IMR-90 (cell line): ENCODE measurements at regions not wholly inside any gene's neighbourhood (a gene's known extent, or its start where the extent isn't known, plus 50 kb on each side); places are given as distances from the start of the nearest gene placed in this dataset.

Experiments
- ATAC-seq: fragments of 200-7000 bp; cut with Tn5 transposase; 2 replicates; pipeline ENCODE4 v1.9.1; 2020; ENCODE audit warnings: low read depth, mild to moderate bottlenecking, moderate library complexity
- BruUV-seq: library from RNA; stranded (reverse); fragments of 400-500 nt; replicated peaks from 2 replicates; lab custom pipeline; 2021; lab: Mats Ljungman, UMichigan
- CTCF ChIA-PET: fragments of 300-600 bp; formaldehyde crosslinking; extraction: SDS; loops from one replicate; lab custom pipeline; 2021; ENCODE audit warnings: antibody characterized with exemption; lab: Yijun Ruan, JAX
- POLR2A ChIA-PET: fragments of 300-600 bp; sonication (Branson Sonifier 250); formaldehyde crosslinking; loops from one replicate; lab custom pipeline; 2022; ENCODE audit warnings: antibody characterized with exemption; ENCODE audit not compliant: unreplicated experiment; lab: Charles Lee
- DNase-seq: peaks from one replicate; pipeline ENCODE4 v3.0.0; 2013
- H2AFZ ChIP-seq: replicated peaks from 2 replicates; pipeline ENCODE3; 2013; ENCODE audit warnings: low read length, mild to moderate bottlenecking; ENCODE audit not compliant: poor library complexity
- H2AK5ac ChIP-seq: 2 replicates; pipeline ENCODE4 v1.6.1; 2013; ENCODE audit warnings: low read depth, low read length, inconsistent platforms
- H2AK9ac ChIP-seq: replicated peaks from 2 replicates; pipeline ENCODE3; 2013; ENCODE audit warnings: mild to moderate bottlenecking, low read depth, low read length, moderate library complexity; ENCODE audit not compliant: poor library complexity
- H2BK120ac ChIP-seq: 2 replicates; pipeline ENCODE4 v1.6.1; 2013; ENCODE audit warnings: low read depth, low read length, inconsistent platforms
- H2BK15ac ChIP-seq: 3 replicates; pipeline ENCODE4 v1.6.1; 2013; ENCODE audit warnings: low read depth, low read length, inconsistent platforms
- H2BK20ac ChIP-seq: 2 replicates; pipeline ENCODE4 v1.6.1; 2013; ENCODE audit warnings: low read depth, mild to moderate bottlenecking, inconsistent platforms, low read length, moderate library complexity
- H2BK5ac ChIP-seq: 2 replicates; pipeline ENCODE4 v1.6.1; 2013; ENCODE audit warnings: mild to moderate bottlenecking, low read depth, low read length, inconsistent platforms; ENCODE audit not compliant: poor library complexity, severe bottlenecking
- H3K14ac ChIP-seq: replicated peaks from 2 replicates; pipeline ENCODE4 v1.6.1; 2013; ENCODE audit warnings: low read depth, low read length, inconsistent platforms
- H3K18ac ChIP-seq: 2 replicates; pipeline ENCODE4 v1.6.1; 2013; ENCODE audit warnings: low read depth, low read length, control low read depth
- H3K23ac ChIP-seq: 2 replicates; pipeline ENCODE4 v1.6.1; 2013; ENCODE audit warnings: low read depth, low read length, inconsistent platforms
- H3K27ac ChIP-seq: 2 replicates; pipeline ENCODE4 v1.5.1; 2013; ENCODE audit warnings: mild to moderate bottlenecking, control low read depth, low read length; ENCODE audit not compliant: insufficient read depth
- H3K27me3 ChIP-seq: 2 replicates; pipeline ENCODE4 v1.6.1; 2013; ENCODE audit warnings: low read length; ENCODE audit not compliant: control insufficient read depth, insufficient read depth
- H3K36me3 ChIP-seq: 2 replicates; pipeline ENCODE4 v1.6.1; 2013; ENCODE audit warnings: low read length, mixed read lengths; ENCODE audit not compliant: control insufficient read depth, insufficient read depth
- H3K4ac ChIP-seq: 2 replicates; pipeline ENCODE4 v1.6.1; 2013; ENCODE audit warnings: low read depth, low read length, inconsistent platforms
- H3K4me1 ChIP-seq: 2 replicates; pipeline ENCODE4 v1.6.1; 2013; ENCODE audit warnings: low read length, mixed read lengths; ENCODE audit not compliant: control insufficient read depth, insufficient read depth
- H3K4me2 ChIP-seq: 2 replicates; pipeline ENCODE4 v1.6.1; 2013; ENCODE audit warnings: low read depth, mild to moderate bottlenecking, control low read depth, low read length, moderate library complexity
- H3K4me3 ChIP-seq: 2 replicates; pipeline ENCODE4 v1.5.1; 2013; ENCODE audit warnings: low read depth, mild to moderate bottlenecking, control low read depth, low read length, moderate library complexity; ENCODE audit not compliant: insufficient read depth
- H3K56ac ChIP-seq: 2 replicates; pipeline ENCODE4 v1.6.1; 2013; ENCODE audit warnings: low read length, inconsistent platforms; ENCODE audit not compliant: insufficient read depth; ENCODE audit errors: extremely low read depth
- H3K79me1 ChIP-seq, 2 experiments: 2 replicates each; pipeline ENCODE4 v1.6.1; 2013; ENCODE audit warnings: low read length in 2 of 2, inconsistent platforms in 1 of 2, low read depth in 1 of 2
- H3K9ac ChIP-seq: 2 replicates; pipeline ENCODE4 v1.6.1; 2013; ENCODE audit warnings: low read depth, low read length, control low read depth
- H3K9me1 ChIP-seq: 2 replicates; pipeline ENCODE4 v1.6.1; 2013; ENCODE audit warnings: low read length, inconsistent platforms; ENCODE audit not compliant: insufficient read depth
- H3K9me3 ChIP-seq: 2 replicates; pipeline ENCODE4 v1.6.1; 2013; ENCODE audit warnings: low read length; ENCODE audit not compliant: control insufficient read depth, insufficient read depth
- H4K20me1 ChIP-seq: 2 replicates; pipeline ENCODE4 v1.6.1; 2013; ENCODE audit warnings: low read length, inconsistent platforms; ENCODE audit not compliant: insufficient read depth
- H4K5ac ChIP-seq: 2 replicates; pipeline ENCODE4 v1.6.1; 2013; ENCODE audit warnings: mild to moderate bottlenecking, low read depth, low read length, control low read depth
- H4K8ac ChIP-seq, 2 experiments: 2 replicates each; pipeline ENCODE4 v1.6.1; 2013; ENCODE audit warnings: low read depth in 2 of 2, low read length in 2 of 2, control low read depth in 1 of 2, inconsistent platforms in 1 of 2
- H4K91ac ChIP-seq: 2 replicates; pipeline ENCODE4 v1.6.1; 2013; ENCODE audit warnings: low read depth, low read length, inconsistent platforms; ENCODE audit not compliant: insufficient read depth
- CEBPB ChIP-seq: IDR thresholded peaks from 2 replicates; pipeline ENCODE4 v1.6.1; 2012; ENCODE audit warnings: low read depth, low read length, improper control_type of control experiment
- CHD1 ChIP-seq: IDR thresholded peaks from 2 replicates; pipeline ENCODE4 v1.6.1; 2012; ENCODE audit warnings: low read depth, low read length, improper control_type of control experiment
- CTCF ChIP-seq: conservative IDR thresholded peaks from 2 replicates; pipeline ENCODE4 v1.5.1; 2012; ENCODE audit warnings: mild to moderate bottlenecking, low read depth, low read length, improper control_type of control experiment
- MAFK ChIP-seq: IDR thresholded peaks from 2 replicates; pipeline ENCODE4 v1.6.1; 2012; ENCODE audit warnings: low read depth, low read length, improper control_type of control experiment
- MXI1 ChIP-seq: IDR thresholded peaks from 2 replicates; pipeline ENCODE4 v1.6.1; 2012; ENCODE audit warnings: low read depth, mild to moderate bottlenecking, low read length, moderate library complexity, borderline replicate concordance
- NFE2L2 ChIP-seq: fragments of 150-350 bp; IDR thresholded peaks from 2 replicates; pipeline ENCODE4 v1.6.1; 2016; ENCODE audit warnings: low read depth, mild to moderate bottlenecking, low read length
- RCOR1 ChIP-seq: IDR thresholded peaks from 2 replicates; pipeline ENCODE4 v1.6.1; 2012; ENCODE audit warnings: mild to moderate bottlenecking, low read length, improper control_type of control experiment; ENCODE audit not compliant: insufficient replicate concordance
- SMC3 ChIP-seq: fragments of 150-350 bp; IDR thresholded peaks from 2 replicates; pipeline ENCODE4 v1.6.1; 2016; ENCODE audit warnings: low read depth, mild to moderate bottlenecking, antibody characterized with exemption, low read length, moderate library complexity
- WGBS, 2 experiments: methylation state at CpG; one replicate each; pipeline versions ENCODE4 v1.1.5 to v1.1.7; 2013; ENCODE audit warnings: missing lambda C conversion rate in 2 of 2; ENCODE audit not compliant: insufficient read length in 1 of 2; ENCODE audit errors: extremely low coverage in 2 of 2; 5-methylcytosine and 5-hydroxymethylcytosine counted together
- dilution Hi-C: fragments of 300-500 bp; cut with HindIII; formaldehyde crosslinking; loops from one replicate; pipeline ENCODE4 v1.14.3; 2018; ENCODE audit warnings: low sequenced_read_pairs; ENCODE audit not compliant: unreplicated experiment
- in situ Hi-C: fragments of 300-500 bp; cut with MboI; formaldehyde crosslinking; loops from 3 replicates; pipeline ENCODE4 v1.14.3; 2019; ENCODE audit warnings: low sequenced_read_pairs, inconsistent platforms, mixed read lengths
- intact Hi-C: fragments of 100-400 bp; cut with micrococcal nuclease; formaldehyde crosslinking; loops from 2 replicates; pipeline ENCODE4 v1.10.0; 2022

GRCh38 chr5:34600118-34600493, 56.0 kb upstream of the RAI14 start:
- H4K5ac ChIP-seq: no peak overlapping the region
- no CpG with 5 or more reads among the region's 4 CpGs for WGBS, 2 experiments
- peak overlapping the region; percentile 49 for H2BK5ac ChIP-seq
- H3K4ac ChIP-seq: peak overlapping the region; percentile 82
- no peaks in the 10 kb centered on the region for H3K9me3 ChIP-seq
- ChIA-PET CTCF (no interaction called here), POLR2A (no interaction called here)
- H2BK120ac ChIP-seq: peak overlapping the region; percentile 96; the same call in 1 of the 2 replicates
- peak overlapping the region; percentile 23; the same call in 1 of the 2 replicates for H3K23ac ChIP-seq
- no peak for TF ChIP-seq CTCF
- no peak for TF ChIP-seq CHD1
- TF ChIP-seq RCOR1: no peak
- no peak for TF ChIP-seq NFE2L2
- no peak for TF ChIP-seq SMC3
- no peak for TF ChIP-seq MXI1
- TF ChIP-seq MAFK: peak; percentile 42
- TF ChIP-seq CEBPB: no peak
- H3K79me1 ChIP-seq: peaks cover 9 to 27% of the 10 kb centered on the region in 2 experiments; a peak in 3 of 4 replicates
- H3K9me1 ChIP-seq: peaks cover 9% of the 10 kb centered on the region
- in situ Hi-C loops (no loop called here), dilution Hi-C loops (no loop called here), intact Hi-C loops (no loop called here)
- H2BK20ac ChIP-seq: peak overlapping the region; percentile 68; the same call in 1 of the 2 replicates
- H2AFZ ChIP-seq: no peak overlapping the region
- H4K8ac ChIP-seq: no peak overlapping the region
- H3K9ac ChIP-seq: no peak overlapping the region
- H3K4me1 ChIP-seq: peaks cover 14% of the 10 kb centered on the region
- ATAC-seq (no peak), DNase-seq (no peak)
- BruUV-seq: no TSS peak
- no peaks in the 10 kb centered on the region for H4K20me1 ChIP-seq
- no peak overlapping the region for H3K4me2 ChIP-seq
- peak overlapping the region; percentile 44; the same call in 1 of the 2 replicates for H3K18ac ChIP-seq
- peak overlapping the region; percentile 15; the same call in 1 of the 2 replicates for H2AK5ac ChIP-seq
- no peak overlapping the region for H2AK9ac ChIP-seq
- H3K36me3 ChIP-seq: no peaks in the 10 kb centered on the region
- no peaks in the 10 kb centered on the region for H3K27me3 ChIP-seq
- peak overlapping the region; percentile 98 for H2BK15ac ChIP-seq
- no peak overlapping the region for H3K4me3 ChIP-seq
- H3K14ac ChIP-seq: peak overlapping the region; percentile 1
- H4K91ac ChIP-seq: peak overlapping the region; percentile 18; the same call in 1 of the 2 replicates
- H3K56ac ChIP-seq: no peak overlapping the region
- no peak overlapping the region for H3K27ac ChIP-seq
